Gastroesophageal sphincter (tissue), 3 donors: ENCODE measurements at regions not wholly inside any gene's neighbourhood (a gene's known extent, or its start where the extent isn't known, plus 50 kb on each side); places are given as distances from the start of the nearest gene placed in this dataset.

Source experiments
- CTCF ChIP-seq, 4 experiments: fragments of 200-600 bp in 2 of 4; fragments of 450-650 bp in 2 of 4; sonication (generic) in 1 of 4; IDR thresholded peaks; one replicate each; pipeline ENCODE4 v1.5.1; 2017 to 2019; ENCODE audit warnings: antibody characterized with exemption in 4 of 4, mild to moderate bottlenecking in 2 of 4, moderate library complexity in 2 of 4
- EP300 ChIP-seq: sonication (generic); formaldehyde crosslinking; IDR thresholded peaks from one replicate; pipeline ENCODE4 v1.6.1; 2017; ENCODE audit warnings: antibody characterized with exemption, mild to moderate bottlenecking
- POLR2A ChIP-seq, 2 donors: fragments of 450-650 bp; IDR thresholded peaks; one replicate each; pipeline ENCODE4 v1.6.1; 2017; ENCODE audit warnings: antibody characterized with exemption in 2 of 2, mild to moderate bottlenecking in 2 of 2, moderate library complexity in 1 of 2
- POLR2AphosphoS5 ChIP-seq: sonication (generic); formaldehyde crosslinking; IDR thresholded peaks from one replicate; pipeline ENCODE4 v1.6.1; 2017; ENCODE audit warnings: antibody characterized with exemption

- no peak for TF ChIP-seq CTCF (IDR thresholded peaks at IDR 0.05)
- no peak for TF ChIP-seq POLR2AphosphoS5
- TF ChIP-seq POLR2A (IDR thresholded peaks at IDR 0.05): no peak
- no peak for TF ChIP-seq EP300
Observed at GRCh38 chr18:71450257-71450656, 1093.9 kb downstream of the CBLN2 start.
